ENCODE measurements at regions not wholly inside any gene's neighbourhood (a gene's known extent, or its start where the extent isn't known, plus 50 kb on each side); places are given as distances from the start of the nearest gene placed in this dataset.
A peak's percentile ranks its signal among the peaks of the same experiment; 100 is the strongest.
"Not testable (repeated sequence)": the region's sequence is repeated elsewhere in the genome, so short reads cannot be mapped to it uniquely, and the experiment has no call there.

DNA sequence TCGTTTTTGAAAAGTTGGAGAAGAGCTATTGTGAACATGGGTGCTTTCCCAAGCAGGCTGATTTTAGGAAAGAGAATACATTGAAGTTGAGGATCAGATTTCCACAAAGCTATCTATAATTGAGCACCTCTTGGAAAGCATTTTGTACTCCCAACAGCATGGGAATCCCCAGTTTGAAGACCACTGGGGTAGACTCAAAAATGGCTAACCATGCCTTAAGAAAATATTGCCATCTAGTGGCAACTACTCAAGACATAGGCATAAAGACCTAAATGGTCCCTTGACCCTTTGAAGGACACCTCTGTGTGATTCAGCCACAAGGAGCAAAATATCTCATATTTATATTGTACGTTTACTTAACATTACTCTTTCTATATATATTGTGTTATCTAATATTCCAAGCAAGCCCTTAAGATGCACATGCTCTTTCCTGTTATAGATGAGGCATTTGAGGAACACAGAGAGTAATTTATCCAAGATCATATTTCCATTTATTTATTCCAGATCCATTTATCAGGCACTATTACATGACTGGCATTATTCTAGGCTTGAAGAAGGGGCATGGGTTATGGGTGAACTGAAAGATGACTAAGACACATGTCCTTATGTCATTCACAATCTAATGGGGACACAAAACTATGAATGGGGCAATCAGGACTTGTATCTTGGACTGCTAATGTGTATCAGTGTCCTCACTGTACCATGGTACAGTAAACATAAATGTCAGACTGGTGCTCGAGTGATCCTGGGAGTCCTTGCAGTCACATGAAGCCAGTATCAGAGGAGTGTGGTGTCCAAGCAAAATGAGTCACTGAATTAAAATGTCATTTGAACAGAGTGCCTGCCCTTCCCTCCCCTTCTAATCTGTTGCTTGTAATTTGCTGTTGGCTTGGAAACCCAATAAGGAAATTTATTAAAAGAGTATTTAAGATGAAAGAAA, 121.0 kb upstream of the XPO1 start:
- DNase-seq (ENCODE audit: low read depth) = peak; percentile 20
- H3K4me3 ChIP-seq (ENCODE audit: low read depth, low read length) = no peak overlapping the region
- TF ChIP-seq CTCF (IDR thresholded peaks at IDR 0.05; ENCODE audit: low read depth, low read length, missing control alignments) = peak; percentile 62
- in situ Hi-C loops (cut with HindIII; ENCODE audit: low sequenced_read_pairs) = no loop called here

DNA sequence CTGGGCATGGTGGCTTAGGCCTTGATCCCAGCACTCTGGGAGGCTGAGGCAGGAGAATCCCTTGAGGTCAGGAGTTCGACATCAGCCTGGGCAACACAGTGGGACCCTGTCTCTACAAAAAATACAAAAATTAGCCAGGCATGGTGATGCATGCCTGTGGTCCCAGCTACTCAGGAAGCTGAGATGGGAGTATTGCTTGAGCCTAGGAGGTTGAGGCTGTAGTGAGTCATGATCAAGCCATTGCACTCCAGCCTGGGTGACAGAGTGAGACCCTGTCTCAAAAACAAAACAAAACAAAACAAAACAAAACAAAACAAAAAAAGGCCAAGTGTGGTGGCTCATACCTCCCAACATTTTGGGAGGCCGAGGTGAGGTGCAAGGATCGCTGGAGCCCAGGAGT, 111.8 kb upstream of the XPO1 start:
- DNase-seq (ENCODE audit: low read depth); H3K4me3 ChIP-seq (ENCODE audit: low read depth, low read length); in situ Hi-C loops (cut with HindIII; ENCODE audit: low sequenced_read_pairs): not testable (repeated sequence)

DNA sequence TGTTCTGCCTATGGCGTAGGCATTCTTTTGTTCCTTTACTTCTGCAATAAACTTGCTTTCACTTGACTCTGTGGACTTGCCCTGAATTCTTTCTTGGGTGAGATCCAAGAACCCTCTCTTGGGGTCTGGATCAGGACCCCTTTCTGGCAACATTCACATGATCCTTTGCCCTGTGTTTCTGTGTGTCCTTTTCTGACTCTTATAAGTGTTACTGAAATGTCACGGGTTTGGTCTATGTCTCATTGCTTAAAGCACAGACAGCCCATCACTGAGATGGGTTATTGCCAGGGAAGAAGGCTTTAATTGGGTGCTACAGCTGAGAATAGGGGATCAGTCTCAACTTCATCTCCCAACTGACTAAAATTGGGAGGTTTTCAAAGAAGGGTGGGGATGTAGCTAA, 110.9 kb upstream of the XPO1 start:
- H3K4me3 ChIP-seq (ENCODE audit: low read depth, low read length) = no peak overlapping the region
- TF ChIP-seq CTCF (IDR thresholded peaks at IDR 0.05; ENCODE audit: low read depth, low read length, missing control alignments) = no peak
- in situ Hi-C loops (cut with HindIII; ENCODE audit: low sequenced_read_pairs) = no loop called here
- DNase-seq (ENCODE audit: low read depth) = no peak

DNA sequence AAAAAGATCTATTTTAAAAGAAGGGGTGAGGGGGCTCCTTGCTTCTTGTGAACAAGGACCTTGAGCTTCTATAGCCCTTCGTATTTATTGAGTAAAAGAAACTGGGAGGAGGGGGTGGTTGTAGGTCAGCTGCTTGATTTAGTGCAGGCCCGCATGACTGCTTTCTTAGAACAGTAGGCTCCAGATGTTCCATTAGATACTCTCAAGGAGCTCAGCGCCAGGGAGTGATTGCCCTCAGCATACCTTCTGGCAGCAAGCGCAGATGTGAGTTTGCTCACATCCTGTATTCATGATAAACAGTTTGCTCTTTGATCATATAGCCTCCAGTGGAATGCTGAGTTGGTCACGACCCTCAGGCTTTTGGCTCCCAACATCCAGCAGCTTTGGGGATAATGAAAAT, 108.9 kb upstream of the XPO1 start:
- no peak for DNase-seq (ENCODE audit: low read depth)
- no peak for TF ChIP-seq CTCF (IDR thresholded peaks at IDR 0.05; ENCODE audit: low read depth, low read length, missing control alignments)
- in situ Hi-C loops (cut with HindIII; ENCODE audit: low sequenced_read_pairs) = no loop called here
- H3K4me3 ChIP-seq (ENCODE audit: low read depth, low read length) = no peak overlapping the region

DNA sequence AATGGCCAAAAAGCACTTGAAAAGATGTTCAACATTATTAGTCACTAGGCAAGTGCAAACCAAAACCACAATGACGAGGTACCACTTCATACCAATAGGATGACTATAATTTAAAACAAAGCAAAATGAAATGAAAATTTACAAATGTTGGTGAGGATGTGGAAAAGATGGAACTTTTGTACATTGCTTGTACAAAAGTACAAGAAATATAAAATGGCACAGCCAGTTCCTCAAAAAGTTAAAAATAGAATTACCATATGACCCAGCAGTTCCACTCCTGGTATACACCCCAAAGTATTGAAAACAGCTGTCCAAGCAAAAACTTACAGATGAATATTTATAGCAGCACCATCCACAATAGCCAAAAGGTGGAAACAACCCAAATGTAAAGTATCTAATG, 107.8 kb upstream of the XPO1 start:
- in situ Hi-C loops (cut with HindIII; ENCODE audit: low sequenced_read_pairs) = no loop called here
- DNase-seq (ENCODE audit: low read depth) = peak; percentile 87
- no peak overlapping the region for H3K4me3 ChIP-seq (ENCODE audit: low read depth, low read length)
- no peak for TF ChIP-seq CTCF (IDR thresholded peaks at IDR 0.05; ENCODE audit: low read depth, low read length, missing control alignments)

- H3K4me3 ChIP-seq (ENCODE audit: low read depth, low read length); in situ Hi-C loops (cut with HindIII; ENCODE audit: low sequenced_read_pairs); DNase-seq (ENCODE audit: low read depth): not testable (repeated sequence)
These were observed 105.0 kb upstream of the XPO1 start for GRCh38 chr2:61643153-61643552.

DNA sequence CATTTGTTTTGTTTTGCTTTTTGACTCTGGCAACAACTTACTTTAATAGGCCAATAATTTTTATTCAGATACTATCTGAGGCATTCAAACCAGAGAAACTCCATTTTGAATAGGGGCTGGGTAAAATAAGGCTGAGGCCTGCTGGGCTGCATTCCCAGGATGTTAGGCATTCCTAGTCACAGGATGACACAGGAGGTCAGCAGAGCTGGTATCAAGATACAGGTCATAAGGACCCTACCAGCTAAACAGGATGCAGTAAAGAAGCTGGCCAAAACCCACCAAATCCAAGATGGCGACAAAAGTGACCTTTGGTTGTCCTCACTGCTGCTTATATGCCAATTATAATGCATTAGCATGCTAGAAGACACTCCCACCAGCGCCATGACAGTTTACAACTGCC, 102.2 kb upstream of the XPO1 start:
- in situ Hi-C loops (cut with HindIII; ENCODE audit: low sequenced_read_pairs) = no loop called here
- H3K4me3 ChIP-seq (ENCODE audit: low read depth, low read length) = no peak overlapping the region
- no peak for DNase-seq (ENCODE audit: low read depth)
- TF ChIP-seq CTCF (IDR thresholded peaks at IDR 0.05; ENCODE audit: low read depth, low read length, missing control alignments) = no peak

Data from astrocyte of the cerebellum (primary cell).